Stimulated activated naive B cell treated with anti-CD40 and anti-IgM and Interleukin-4, amounts not matched to agents 10 μg/mL and 1 μg/mL and 100 μg/mL, for 72 hours (primary cell): ENCODE measurements at regions not wholly inside any gene's neighbourhood (a gene's known extent, or its start where the extent isn't known, plus 50 kb on each side); places are given as distances from the start of the nearest gene placed in this dataset.
"Not testable (repeated sequence)": the region's sequence is repeated elsewhere in the genome, so short reads cannot be mapped to it uniquely, and the experiment has no call there.

ENCODE experiments used
- ATAC-seq, 2 donors: fragments of 150-1000 bp; cut with Tn5 transposase; replicated peaks; 2 replicates each; pipeline ENCODE4 v1.10.0; 2021; ENCODE audit warnings: moderate library complexity in 1 of 2
- DNase-seq: peaks from one replicate; pipeline ENCODE4 v3.0.0; 2021
- H3K27ac Mint-ChIP-seq: one replicate; pipeline ENCODE4 v1.8.0; 2022; ENCODE audit warnings: mild to moderate bottlenecking, mixed read lengths
- H3K27me3 Mint-ChIP-seq, 2 donors: one replicate each; pipeline ENCODE4 v1.8.0; 2022; ENCODE audit warnings: mixed read lengths in 2 of 2
- H3K36me3 Mint-ChIP-seq, 2 donors: one replicate each; pipeline ENCODE4 v1.8.0; 2022; ENCODE audit warnings: mixed read lengths in 2 of 2, mild to moderate bottlenecking in 1 of 2
- H3K4me1 Mint-ChIP-seq, 2 donors: one replicate each; pipeline ENCODE4 v1.8.0; 2022; ENCODE audit warnings: mixed read lengths in 2 of 2, mild to moderate bottlenecking in 1 of 2
- H3K4me3 Mint-ChIP-seq, 2 donors: one replicate each; pipeline ENCODE4 v1.8.0; 2022; ENCODE audit warnings: mild to moderate bottlenecking in 2 of 2, mixed read lengths in 2 of 2, moderate library complexity in 1 of 2
- H3K9me3 Mint-ChIP-seq, 2 donors: one replicate each; pipeline ENCODE4 v1.8.0; 2022; ENCODE audit warnings: mixed read lengths in 2 of 2, mild to moderate bottlenecking in 1 of 2

GRCh38 chr14:95769976-95770375 lies 56.1 kb upstream of the TCL1A start:
- Mint-ChIP-seq H3K27ac (no peak overlapping the region), H3K27me3 (no peaks in the 10 kb centered on the region), H3K4me1 (peaks cover 19 to 30% of the 10 kb centered on the region in 2 donors), H3K4me3 (no peak overlapping the region), H3K36me3 (peaks cover 2 to 6% of the 10 kb centered on the region in 2 donors), H3K9me3 (peaks cover 2 to 4% of the 10 kb centered on the region in 2 donors)
- DNase-seq (no peak), ATAC-seq (no peak)

DNA sequence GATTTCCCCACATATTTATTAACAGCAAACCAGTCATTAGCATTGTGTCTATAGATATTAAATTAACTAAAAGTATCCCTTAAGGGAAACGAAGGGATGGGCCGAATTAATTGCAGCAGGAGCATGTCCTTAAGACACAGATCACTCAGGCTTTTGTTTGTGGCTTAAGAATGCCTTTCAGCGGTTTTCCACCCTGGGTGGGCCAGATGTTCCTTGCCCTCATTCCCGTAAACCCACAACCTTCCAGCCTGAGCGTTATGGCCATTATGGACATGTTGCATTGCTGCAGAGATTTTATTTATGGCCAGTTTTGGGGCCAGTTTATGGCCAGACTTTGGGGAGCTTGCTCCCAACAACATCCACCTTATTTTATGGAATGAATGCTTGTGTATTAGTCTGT lies 55.5 kb upstream of the TCL1A start:
- H3K36me3 Mint-ChIP-seq, H3K9me3 Mint-ChIP-seq, H3K27me3 Mint-ChIP-seq, H3K4me3 Mint-ChIP-seq, ATAC-seq, DNase-seq, H3K27ac Mint-ChIP-seq: not testable (repeated sequence)
- H3K4me1 Mint-ChIP-seq, result peaks cover 16 to 27% of the 10 kb centered on the region in 2 donors

DNA sequence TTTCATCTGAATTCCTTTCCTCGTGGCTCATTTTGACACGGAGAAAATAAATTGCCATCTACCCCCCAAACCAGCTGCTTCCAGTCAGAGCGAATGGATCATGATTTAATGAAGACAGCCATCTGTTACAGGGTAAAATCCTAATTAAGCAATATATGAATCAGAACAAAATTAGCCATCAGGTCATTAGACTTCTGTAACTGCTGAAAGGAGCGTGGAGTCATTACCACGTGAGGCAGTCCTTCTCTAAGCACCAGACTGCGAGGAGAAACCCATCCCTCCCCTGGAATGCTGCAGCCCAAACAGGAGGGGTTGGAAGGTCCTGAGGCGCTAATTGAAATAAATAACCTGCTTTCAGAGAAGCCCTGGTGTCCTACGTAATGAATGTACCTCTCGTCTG lies 51.1 kb upstream of the TCL1A start:
- no peak for ATAC-seq
- peaks cover 3% of the 10 kb centered on the region in 2 donors for H3K4me1 Mint-ChIP-seq
- peaks cover 0 to 2% of the 10 kb centered on the region in 2 donors for H3K9me3 Mint-ChIP-seq
- no peaks in the 10 kb centered on the region for H3K27me3 Mint-ChIP-seq
- peaks cover 0 to 9% of the 10 kb centered on the region in 2 donors for H3K36me3 Mint-ChIP-seq
- no peak overlapping the region for H3K4me3 Mint-ChIP-seq
- DNase-seq, result no peak
- H3K27ac Mint-ChIP-seq, result no peak overlapping the region

DNA sequence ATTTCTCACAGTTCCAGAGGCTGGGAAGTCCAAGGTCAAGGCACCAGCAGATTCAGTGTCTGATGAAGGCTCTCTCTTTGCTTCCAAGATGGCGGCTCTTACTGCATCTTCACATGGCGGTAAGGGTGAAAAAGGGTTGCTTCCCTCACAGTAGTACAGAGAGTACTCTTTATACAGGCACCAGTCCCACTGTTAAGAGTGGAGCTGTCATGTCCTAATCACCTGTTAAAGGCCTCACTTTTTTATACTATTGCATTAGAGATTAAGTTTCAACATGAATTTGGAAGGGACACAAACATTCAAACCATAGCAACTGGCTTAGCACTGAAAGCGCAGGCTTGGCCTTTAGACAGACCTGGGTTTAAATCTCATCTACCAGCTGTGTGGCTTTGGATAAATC lies 50.0 kb upstream of the TCL1A start:
- ATAC-seq (no peak), DNase-seq (no peak)
- H3K9me3 Mint-ChIP-seq, result peaks cover 0 to 2% of the 10 kb centered on the region in 2 donors

More for the DNA sequence above, 50.0 kb upstream of the TCL1A start:
- no peak overlapping the region for H3K4me3 Mint-ChIP-seq
- H3K4me1 Mint-ChIP-seq, result peaks cover 0 to 3% of the 10 kb centered on the region in 2 donors
- H3K27me3 Mint-ChIP-seq, result no peaks in the 10 kb centered on the region
- H3K27ac Mint-ChIP-seq, result no peak overlapping the region
- H3K36me3 Mint-ChIP-seq, result peaks cover 0 to 9% of the 10 kb centered on the region in 2 donors
